ENCODE measurements at regions not wholly inside any gene's neighbourhood (a gene's known extent, or its start where the extent isn't known, plus 50 kb on each side); places are given as distances from the start of the nearest gene placed in this dataset.

GRCh38 chr10:128932071-128932820 is 534.8 kb upstream of the MGMT start:
- Histone ChIP-seq H3K9me3 (ENCODE audit: control insufficient read depth, insufficient read depth, low read length) (peaks cover 46% of the 10 kb centered on the region), H3K27me3 (ENCODE audit: control insufficient read depth, insufficient read depth, low read length) (no peaks in the 10 kb centered on the region), H3K4me3 (ENCODE audit: low read depth, low read length) (no peak overlapping the region), H3K27ac (ENCODE audit: low read depth, low read length) (no peak overlapping the region)
- no peak for DNase-seq (ENCODE audit: low read depth, low spot score)
- POLR2A ChIA-PET: no interaction called here
- CTCF ChIA-PET: no interaction called here
- no peak for TF ChIP-seq CTCF (IDR thresholded peaks at IDR 0.05; ENCODE audit: low read depth, low read length)

GRCh38 chr10:128934492-128934891 is 532.5 kb upstream of the MGMT start:
- ChIA-PET POLR2A (no interaction called here), CTCF (no interaction called here)
- Histone ChIP-seq H3K27ac (ENCODE audit: low read depth, low read length) (no peak overlapping the region), H3K9me3 (ENCODE audit: control insufficient read depth, insufficient read depth, low read length) (peaks cover 50% of the 10 kb centered on the region), H3K27me3 (ENCODE audit: control insufficient read depth, insufficient read depth, low read length) (no peaks in the 10 kb centered on the region), H3K4me3 (ENCODE audit: low read depth, low read length) (no peak overlapping the region)
- TF ChIP-seq CTCF (IDR thresholded peaks at IDR 0.05; ENCODE audit: low read depth, low read length): no peak
- DNase-seq (ENCODE audit: low read depth, low spot score): no peak

- ChIA-PET POLR2A (no interaction called here), CTCF (no interaction called here)
- Histone ChIP-seq H3K27me3 (ENCODE audit: control insufficient read depth, insufficient read depth, low read length) (no peaks in the 10 kb centered on the region), H3K4me3 (ENCODE audit: low read depth, low read length) (no peak overlapping the region), H3K9me3 (ENCODE audit: control insufficient read depth, insufficient read depth, low read length) (peaks cover 59% of the 10 kb centered on the region), H3K27ac (ENCODE audit: low read depth, low read length) (no peak overlapping the region)
- no peak for TF ChIP-seq CTCF (IDR thresholded peaks at IDR 0.05; ENCODE audit: low read depth, low read length)
- DNase-seq (ENCODE audit: low read depth, low spot score): no peak
These were observed 530.6 kb upstream of the MGMT start for GRCh38 chr10:128936392-128936791.

GRCh38 chr10:128938558-128938957 is 528.5 kb upstream of the MGMT start:
- POLR2A ChIA-PET: no interaction called here
- Histone ChIP-seq H3K27me3 (ENCODE audit: control insufficient read depth, insufficient read depth, low read length) (no peaks in the 10 kb centered on the region), H3K27ac (ENCODE audit: low read depth, low read length) (no peak overlapping the region), H3K9me3 (ENCODE audit: control insufficient read depth, insufficient read depth, low read length) (peaks cover 60% of the 10 kb centered on the region), H3K4me3 (ENCODE audit: low read depth, low read length) (no peak overlapping the region)
- CTCF ChIA-PET: no interaction called here
- no peak for DNase-seq (ENCODE audit: low read depth, low spot score)
- no peak for TF ChIP-seq CTCF (IDR thresholded peaks at IDR 0.05; ENCODE audit: low read depth, low read length)

- no peak for DNase-seq (ENCODE audit: low read depth, low spot score)
- POLR2A ChIA-PET: no interaction called here
- H3K27ac ChIP-seq (ENCODE audit: low read depth, low read length): no peak overlapping the region
- H3K27me3 ChIP-seq (ENCODE audit: control insufficient read depth, insufficient read depth, low read length): no peaks in the 10 kb centered on the region
- TF ChIP-seq CTCF (IDR thresholded peaks at IDR 0.05; ENCODE audit: low read depth, low read length): no peak
- no peak overlapping the region for H3K4me3 ChIP-seq (ENCODE audit: low read depth, low read length)
- CTCF ChIA-PET: no interaction called here
- H3K9me3 ChIP-seq (ENCODE audit: control insufficient read depth, insufficient read depth, low read length): peaks cover 64% of the 10 kb centered on the region
These were observed 527.0 kb upstream of the MGMT start for GRCh38 chr10:128940081-128940480.
